ENCODE measurements at regions not wholly inside any gene's neighbourhood (a gene's known extent, or its start where the extent isn't known, plus 50 kb on each side); places are given as distances from the start of the nearest gene placed in this dataset.
A peak's percentile ranks its signal among the peaks of the same experiment; 100 is the strongest.

- no peak for TF ChIP-seq CTCF (IDR thresholded peaks at IDR 0.05; ENCODE audit: insufficient read depth, missing control alignments)
- FAIRE-seq: no peak
- DNase-seq (ENCODE audit: insufficient read length, low spot score): no peak
These were observed 640.9 kb upstream of the PLXNA2 start for GRCh38 chr1:208885060-208885459.

- TF ChIP-seq CTCF (IDR thresholded peaks at IDR 0.05; ENCODE audit: insufficient read depth, missing control alignments): no peak
- no peak for DNase-seq (ENCODE audit: insufficient read length, low spot score)
- no peak for FAIRE-seq
These were observed 641.5 kb upstream of the PLXNA2 start for GRCh38 chr1:208885650-208886049.

- TF ChIP-seq CTCF (IDR thresholded peaks at IDR 0.05; ENCODE audit: insufficient read depth, missing control alignments): no peak
- FAIRE-seq (no peak), DNase-seq (ENCODE audit: insufficient read length, low spot score) (no peak)
These were observed 644.2 kb upstream of the PLXNA2 start for GRCh38 chr1:208888376-208888775.

DNA sequence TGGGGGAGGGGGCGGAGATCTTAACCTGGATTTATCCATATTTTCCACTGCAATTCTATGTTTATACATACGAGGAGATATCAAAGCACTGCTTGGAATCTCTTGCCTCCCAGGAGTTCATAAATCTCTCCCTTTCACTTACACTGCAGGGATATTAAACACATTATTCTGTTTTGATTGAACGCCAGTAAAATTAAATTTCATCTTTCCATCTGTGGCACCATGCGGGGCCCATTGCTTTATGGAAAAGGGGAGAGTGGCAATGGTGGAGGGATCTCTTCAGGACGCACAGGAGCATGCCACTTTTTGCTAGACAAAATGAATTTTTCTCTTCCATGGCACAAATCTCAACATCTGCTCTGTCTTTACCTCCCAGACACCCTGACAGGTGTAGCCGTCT, 648.0 kb upstream of the PLXNA2 start:
- no peak for TF ChIP-seq CTCF (IDR thresholded peaks at IDR 0.05; ENCODE audit: insufficient read depth, missing control alignments)
- DNase-seq (ENCODE audit: insufficient read length, low spot score) (no peak), FAIRE-seq (peak; percentile 86)

- DNase-seq (ENCODE audit: insufficient read length, low spot score): no peak
- no peak for FAIRE-seq
- no peak for TF ChIP-seq CTCF (IDR thresholded peaks at IDR 0.05; ENCODE audit: insufficient read depth, missing control alignments)
These were observed 649.1 kb upstream of the PLXNA2 start for GRCh38 chr1:208893251-208893650.

GRCh38 chr1:208895181-208895580, 651.0 kb upstream of the PLXNA2 start:
- TF ChIP-seq CTCF (IDR thresholded peaks at IDR 0.05; ENCODE audit: insufficient read depth, missing control alignments): no peak
- DNase-seq (ENCODE audit: insufficient read length, low spot score) (no peak), FAIRE-seq (peak; percentile 76)

DNA sequence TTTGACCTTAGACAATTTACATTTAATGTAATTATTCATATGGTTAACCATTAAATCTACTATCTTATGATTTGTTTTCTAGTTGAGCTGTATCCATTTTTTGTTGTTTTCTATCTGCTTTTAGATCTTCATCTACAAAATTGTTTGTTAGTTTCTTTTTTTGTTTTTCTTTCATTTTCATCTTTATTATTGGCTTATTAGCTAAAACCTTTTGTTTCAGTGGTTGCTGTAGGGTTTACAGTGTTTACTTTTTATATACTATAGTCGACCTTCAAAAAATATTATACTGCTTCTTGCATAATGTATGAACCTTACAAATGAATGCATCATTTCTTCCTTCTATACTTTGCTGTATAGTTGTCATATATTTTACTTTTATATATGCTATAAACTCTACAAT, 651.6 kb upstream of the PLXNA2 start:
- TF ChIP-seq CTCF (IDR thresholded peaks at IDR 0.05; ENCODE audit: insufficient read depth, missing control alignments): no peak
- DNase-seq (ENCODE audit: insufficient read length, low spot score) (no peak), FAIRE-seq (peak; percentile 61)
